B cell (primary cell): ENCODE measurements at regions not wholly inside any gene's neighbourhood (a gene's known extent, or its start where the extent isn't known, plus 50 kb on each side); places are given as distances from the start of the nearest gene placed in this dataset.

Experiments
- ATAC-seq: fragments of 200-7000 bp; cut with Tn5 transposase; one replicate; pipeline ENCODE4 v1.10.0; 2021; ENCODE audit warnings: low read depth, mild to moderate bottlenecking, moderate number of reproducible peaks, moderate library complexity
- CTCF ChIA-PET: fragments of 350-600 bp; sonication (Branson Sonifier 250); formaldehyde crosslinking; loops from one replicate; lab custom pipeline; 2021; ENCODE audit warnings: antibody characterized with exemption, inconsistent platforms; lab: Charles Lee
- POLR2A ChIA-PET: fragments of 350-600 bp; sonication (Branson Sonifier 250); formaldehyde crosslinking; loops from one replicate; lab custom pipeline; 2021; ENCODE audit warnings: antibody characterized with exemption; lab: Charles Lee
- DNase-seq: peaks from one replicate; pipeline ENCODE4 v3.0.0; 2013
- H2AFZ ChIP-seq: 2 replicates; pipeline ENCODE4 v1.6.1; 2012; ENCODE audit warnings: mild to moderate bottlenecking, low read depth, low read length; ENCODE audit not compliant: insufficient read depth, poor library complexity, severe bottlenecking
- H3K27ac ChIP-seq, 2 donors: 1 replicate in 1 of 2; 2 replicates in 1 of 2; pipeline ENCODE4 v1.5.1; 2012 to 2013; ENCODE audit warnings: low read length in 2 of 2, mild to moderate bottlenecking in 2 of 2, moderate library complexity in 1 of 2
- H3K27me3 ChIP-seq, 4 experiments: fragments of 200-600 bp in 1 of 4; sonication (generic) in 1 of 4; replicated peaks in 1 of 4; 1 replicate in 2 of 4; 2 replicates in 2 of 4; pipeline versions ENCODE4 v1.6.1 to v1.7.0; 2013 to 2016; ENCODE audit warnings: low read length in 3 of 4, mild to moderate bottlenecking in 2 of 4, mixed read lengths in 1 of 4, moderate library complexity in 1 of 4; ENCODE audit not compliant: insufficient read depth in 4 of 4, control insufficient read depth in 3 of 4; ENCODE audit errors: control extremely low read depth in 1 of 4
- H3K36me3 ChIP-seq, 2 experiments: replicated peaks in 1 of 2; 1 replicate in 1 of 2; 2 replicates in 1 of 2; pipeline versions ENCODE4 v1.6.1 to v1.7.1; 2013; ENCODE audit warnings: low read length in 1 of 2; ENCODE audit not compliant: insufficient read depth in 2 of 2, control insufficient read depth in 1 of 2; ENCODE audit errors: control extremely low read depth in 1 of 2, extremely low read depth in 1 of 2
- H3K4me1 ChIP-seq, 2 donors: fragments of 200-600 bp in 1 of 2; sonication (generic) in 1 of 2; 1 replicate in 1 of 2; 2 replicates in 1 of 2; pipeline versions ENCODE4 v1.5.1 to v1.6.1; 2013 to 2017; ENCODE audit warnings: low read length in 2 of 2; ENCODE audit not compliant: control insufficient read depth in 2 of 2, insufficient read depth in 2 of 2
- H3K4me2 ChIP-seq: replicated peaks from 2 replicates; pipeline ENCODE3; 2012; ENCODE audit warnings: mild to moderate bottlenecking, low read depth, low read length; ENCODE audit not compliant: poor library complexity, severe bottlenecking
- H3K4me3 ChIP-seq, 5 experiments: fragments of 200-600 bp in 1 of 5; sonication (generic) in 1 of 5; 1 replicate in 3 of 5; 2 replicates in 2 of 5; pipeline versions ENCODE4 v1.5.1 to v1.7.0; 2011 to 2016; ENCODE audit warnings: low read length in 4 of 5, mild to moderate bottlenecking in 4 of 5, low read depth in 2 of 5, control low read depth in 1 of 5, moderate library complexity in 1 of 5; ENCODE audit not compliant: insufficient read depth in 1 of 5; ENCODE audit errors: control extremely low read depth in 1 of 5, extremely low read depth in 1 of 5
- H3K79me2 ChIP-seq: fragments of 200-600 bp; sonication (generic); one replicate; pipeline ENCODE4 v1.6.0; 2016; ENCODE audit warnings: low read length; ENCODE audit not compliant: control insufficient read depth, insufficient read depth
- H3K9ac ChIP-seq: fragments of 200-600 bp; sonication (generic); 2 replicates; pipeline ENCODE4 v1.6.1; 2017; ENCODE audit warnings: mild to moderate bottlenecking, low read length, moderate library complexity
- H3K9me3 ChIP-seq, 3 donors: one replicate each; pipeline versions ENCODE4 v1.6.1 to v1.7.1; 2013; ENCODE audit warnings: low read length in 2 of 3; ENCODE audit not compliant: control insufficient read depth in 2 of 3, insufficient read depth in 1 of 3; ENCODE audit errors: control extremely low read depth in 1 of 3
- H4K20me1 ChIP-seq: 2 replicates; pipeline ENCODE4 v1.6.0; 2012; ENCODE audit warnings: mild to moderate bottlenecking, low read length; ENCODE audit not compliant: insufficient read depth, control insufficient read depth, poor library complexity, severe bottlenecking
- H3K27ac Mint-ChIP-seq: one replicate; pipeline ENCODE4 v1.8.0; 2021; ENCODE audit warnings: mixed read lengths
- H3K27me3 Mint-ChIP-seq: one replicate; pipeline ENCODE4 v1.8.0; 2021; ENCODE audit warnings: mixed read lengths
- H3K4me1 Mint-ChIP-seq: one replicate; pipeline ENCODE4 v1.8.0; 2021; ENCODE audit warnings: mixed read lengths
- H3K4me3 Mint-ChIP-seq: one replicate; pipeline ENCODE4 v1.8.0; 2021; ENCODE audit warnings: mixed read lengths
- H3K9me3 Mint-ChIP-seq: one replicate; pipeline ENCODE4 v1.8.0; 2022; ENCODE audit warnings: mixed read lengths; ENCODE audit not compliant: insufficient read depth
- CTCF ChIP-seq: fragments of 200-600 bp; IDR thresholded peaks from one replicate; pipeline ENCODE4 v1.8.0; 2022; ENCODE audit warnings: antibody characterized with exemption, mild to moderate bottlenecking
- EZH2 ChIP-seq: IDR thresholded peaks from 2 replicates; pipeline ENCODE4 v1.6.1; 2012; ENCODE audit warnings: borderline replicate concordance, low read depth, mild to moderate bottlenecking, moderate library complexity, low read length; ENCODE audit not compliant: insufficient read depth, poor library complexity, severe bottlenecking
- WGBS: methylation state at CpG from one replicate; pipeline ENCODE4 v1.1.5; 2013; ENCODE audit warnings: missing lambda C conversion rate; ENCODE audit not compliant: insufficient coverage; 5-methylcytosine and 5-hydroxymethylcytosine counted together
- intact Hi-C: fragments of 100-400 bp; cut with micrococcal nuclease; formaldehyde crosslinking; loops from one replicate; pipeline ENCODE4 v1.10.0; 2022

DNA sequence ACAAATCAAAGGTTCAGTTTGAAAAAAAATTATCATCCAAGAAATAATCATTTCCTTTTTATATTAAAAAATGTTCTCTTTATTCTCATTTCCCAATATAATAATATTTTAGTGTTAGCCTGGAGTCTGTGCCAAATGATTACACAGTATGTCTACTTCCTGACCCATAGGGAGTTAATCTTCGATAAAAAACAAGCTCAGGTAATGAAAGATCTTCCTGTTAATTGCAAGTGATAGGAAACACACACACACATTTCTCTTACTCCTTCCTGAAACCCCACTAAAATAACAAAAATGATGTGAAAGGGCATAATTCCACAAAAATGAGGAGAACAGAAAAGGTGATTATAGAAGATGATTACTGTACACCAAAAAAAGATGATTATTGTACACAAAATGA is 123.5 kb upstream of the CXADR start:
- no peak overlapping the region for H2AFZ ChIP-seq
- H3K4me2 ChIP-seq, result no peak overlapping the region
- no CpG with 5 or more reads among the region's 1 CpG for WGBS
- no peaks in the 10 kb centered on the region for H3K27me3 Mint-ChIP-seq
- H3K9me3 ChIP-seq, result no peaks in the 10 kb centered on the region
- POLR2A ChIA-PET, result no interaction called here
- H3K4me3 ChIP-seq, result no peak overlapping the region
- DNase-seq, result no peak
- H3K4me1 Mint-ChIP-seq, result peaks cover 2% of the 10 kb centered on the region
- CTCF ChIA-PET, result interaction anchor here (0.6 to 0.7 kb wide), 2 partner anchors 22 to 163 kb away, joined by 4 read pairs; no protein-coding TSS in a partner anchor
- TF ChIP-seq CTCF, result no peak
- TF ChIP-seq EZH2, result no peak
- H3K9me3 Mint-ChIP-seq, result no peaks in the 10 kb centered on the region
- no peak overlapping the region for H3K27ac Mint-ChIP-seq
- intact Hi-C loops, result loop anchor here (10.0 kb wide), 1 partner anchor 195 kb away; no protein-coding TSS in a partner anchor
- H3K27ac ChIP-seq, result no peak overlapping the region
- no peaks in the 10 kb centered on the region for H4K20me1 ChIP-seq
- no peaks in the 10 kb centered on the region for H3K27me3 ChIP-seq
- no peaks in the 10 kb centered on the region for H3K79me2 ChIP-seq
- ATAC-seq, result no peak
- H3K36me3 ChIP-seq, result no peaks in the 10 kb centered on the region
- no peak overlapping the region for H3K4me3 Mint-ChIP-seq
- H3K9ac ChIP-seq, result no peak overlapping the region
- H3K4me1 ChIP-seq, result no peaks in the 10 kb centered on the region

- no CpG with 5 or more reads among the region's 2 CpGs for WGBS
- POLR2A ChIA-PET, result no interaction called here
- H3K27ac ChIP-seq, result no peak overlapping the region
- H3K36me3 ChIP-seq, result no peaks in the 10 kb centered on the region
- no peak overlapping the region for H3K4me3 ChIP-seq
- no peak overlapping the region for H3K27ac Mint-ChIP-seq
- no peaks in the 10 kb centered on the region for H4K20me1 ChIP-seq
- no peaks in the 10 kb centered on the region for H3K79me2 ChIP-seq
- no peak overlapping the region for H3K4me3 Mint-ChIP-seq
- H3K9ac ChIP-seq, result no peak overlapping the region
- H3K27me3 ChIP-seq, result no peaks in the 10 kb centered on the region
- H3K27me3 Mint-ChIP-seq, result no peaks in the 10 kb centered on the region
- TF ChIP-seq CTCF (no peak), EZH2 (no peak)
- no peak for DNase-seq
- H3K4me2 ChIP-seq, result no peak overlapping the region
- H2AFZ ChIP-seq, result no peak overlapping the region
- CTCF ChIA-PET, result no interaction called here
- no peaks in the 10 kb centered on the region for H3K4me1 ChIP-seq
- ATAC-seq, result no peak
- H3K9me3 ChIP-seq, result no peaks in the 10 kb centered on the region
- H3K9me3 Mint-ChIP-seq, result no peaks in the 10 kb centered on the region
- intact Hi-C loops, result no loop called here
- H3K4me1 Mint-ChIP-seq, result peaks cover 2% of the 10 kb centered on the region
Observed at GRCh38 chr21:17390569-17390968, 122.3 kb upstream of the CXADR start.
